RPMI8226 (cell line): ENCODE measurements at regions not wholly inside any gene's neighbourhood (a gene's known extent, or its start where the extent isn't known, plus 50 kb on each side); places are given as distances from the start of the nearest gene placed in this dataset.

Experiments used
- DNase-seq: peaks from one replicate; pipeline ENCODE4 v3.0.0-alpha.2; 2015

GRCh38 chr3:71879089-71879488, 94.1 kb upstream of the PROK2 start:
- DNase-seq, result no peak

- DNase-seq, result no peak
Measured at GRCh38 chr3:71876135-71877105, 91.5 kb upstream of the PROK2 start.

- peak; percentile 75 for DNase-seq
Measured at GRCh38 chr3:71875461-71875947, 90.6 kb upstream of the PROK2 start.

GRCh38 chr3:71874618-71875017, 89.7 kb upstream of the PROK2 start:
- no peak for DNase-seq

- no peak for DNase-seq
Measured at GRCh38 chr3:71873093-71873611, 88.2 kb upstream of the PROK2 start.

GRCh38 chr3:71872256-71872655, 87.3 kb upstream of the PROK2 start:
- DNase-seq, result no peak

- DNase-seq, result no peak
Measured at GRCh38 chr3:71870966-71871512, 86.1 kb upstream of the PROK2 start.

- DNase-seq, result no peak
Measured at GRCh38 chr3:71868876-71869275, 83.9 kb upstream of the PROK2 start.

GRCh38 chr3:71865727-71866126, 80.8 kb upstream of the PROK2 start:
- no peak for DNase-seq

GRCh38 chr3:71863563-71864190, 78.7 kb upstream of the PROK2 start:
- no peak for DNase-seq

- no peak for DNase-seq
Measured at GRCh38 chr3:71862371-71863140, 77.6 kb upstream of the PROK2 start.

- DNase-seq, result peak; percentile 46
Measured at GRCh38 chr3:71859123-71859519, 74.2 kb upstream of the PROK2 start.

- no peak for DNase-seq
Measured at GRCh38 chr3:71858503-71859122, 73.7 kb upstream of the PROK2 start.

GRCh38 chr3:71857956-71858355, 73.0 kb upstream of the PROK2 start:
- DNase-seq, result no peak

GRCh38 chr3:71854706-71855105, 69.8 kb upstream of the PROK2 start:
- DNase-seq, result no peak

- no peak for DNase-seq
Measured at GRCh38 chr3:71854096-71854495, 69.1 kb upstream of the PROK2 start.

- DNase-seq, result no peak
Measured at GRCh38 chr3:71851878-71852277, 66.9 kb upstream of the PROK2 start.

- DNase-seq, result no peak
Measured at GRCh38 chr3:71850654-71851053, 65.7 kb upstream of the PROK2 start.

GRCh38 chr3:71849681-71850080, 64.7 kb upstream of the PROK2 start:
- DNase-seq, result no peak

GRCh38 chr3:71847794-71848193, 62.8 kb upstream of the PROK2 start:
- no peak for DNase-seq

GRCh38 chr3:71846185-71846584, 61.2 kb upstream of the PROK2 start:
- no peak for DNase-seq

GRCh38 chr3:71843071-71843470, 58.1 kb upstream of the PROK2 start:
- no peak for DNase-seq
